B cell (primary cell): ENCODE measurements at regions not wholly inside any gene's neighbourhood (a gene's known extent, or its start where the extent isn't known, plus 50 kb on each side); places are given as distances from the start of the nearest gene placed in this dataset.

Source experiments
- ATAC-seq: fragments of 200-7000 bp; cut with Tn5 transposase; one replicate; pipeline ENCODE4 v1.10.0; 2021; ENCODE audit warnings: low read depth, mild to moderate bottlenecking, moderate number of reproducible peaks, moderate library complexity
- CTCF ChIA-PET: fragments of 350-600 bp; sonication (Branson Sonifier 250); formaldehyde crosslinking; loops from one replicate; lab custom pipeline; 2021; ENCODE audit warnings: antibody characterized with exemption, inconsistent platforms; lab: Charles Lee
- POLR2A ChIA-PET: fragments of 350-600 bp; sonication (Branson Sonifier 250); formaldehyde crosslinking; loops from one replicate; lab custom pipeline; 2021; ENCODE audit warnings: antibody characterized with exemption; lab: Charles Lee
- DNase-seq: peaks from one replicate; pipeline ENCODE4 v3.0.0; 2013
- H2AFZ ChIP-seq: 2 replicates; pipeline ENCODE4 v1.6.1; 2012; ENCODE audit warnings: mild to moderate bottlenecking, low read depth, low read length; ENCODE audit not compliant: insufficient read depth, poor library complexity, severe bottlenecking
- H3K27ac ChIP-seq, 2 donors: 1 replicate in 1 of 2; 2 replicates in 1 of 2; pipeline ENCODE4 v1.5.1; 2012 to 2013; ENCODE audit warnings: low read length in 2 of 2, mild to moderate bottlenecking in 2 of 2, moderate library complexity in 1 of 2
- H3K27me3 ChIP-seq, 4 experiments: fragments of 200-600 bp in 1 of 4; sonication (generic) in 1 of 4; replicated peaks in 1 of 4; 1 replicate in 2 of 4; 2 replicates in 2 of 4; pipeline versions ENCODE4 v1.6.1 to v1.7.0; 2013 to 2016; ENCODE audit warnings: low read length in 3 of 4, mild to moderate bottlenecking in 2 of 4, mixed read lengths in 1 of 4, moderate library complexity in 1 of 4; ENCODE audit not compliant: insufficient read depth in 4 of 4, control insufficient read depth in 3 of 4; ENCODE audit errors: control extremely low read depth in 1 of 4
- H3K36me3 ChIP-seq, 2 experiments: replicated peaks in 1 of 2; 1 replicate in 1 of 2; 2 replicates in 1 of 2; pipeline versions ENCODE4 v1.6.1 to v1.7.1; 2013; ENCODE audit warnings: low read length in 1 of 2; ENCODE audit not compliant: insufficient read depth in 2 of 2, control insufficient read depth in 1 of 2; ENCODE audit errors: control extremely low read depth in 1 of 2, extremely low read depth in 1 of 2
- H3K4me1 ChIP-seq, 2 donors: fragments of 200-600 bp in 1 of 2; sonication (generic) in 1 of 2; 1 replicate in 1 of 2; 2 replicates in 1 of 2; pipeline versions ENCODE4 v1.5.1 to v1.6.1; 2013 to 2017; ENCODE audit warnings: low read length in 2 of 2; ENCODE audit not compliant: control insufficient read depth in 2 of 2, insufficient read depth in 2 of 2
- H3K4me2 ChIP-seq: replicated peaks from 2 replicates; pipeline ENCODE3; 2012; ENCODE audit warnings: mild to moderate bottlenecking, low read depth, low read length; ENCODE audit not compliant: poor library complexity, severe bottlenecking
- H3K4me3 ChIP-seq, 5 experiments: fragments of 200-600 bp in 1 of 5; sonication (generic) in 1 of 5; 1 replicate in 3 of 5; 2 replicates in 2 of 5; pipeline versions ENCODE4 v1.5.1 to v1.7.0; 2011 to 2016; ENCODE audit warnings: low read length in 4 of 5, mild to moderate bottlenecking in 4 of 5, low read depth in 2 of 5, control low read depth in 1 of 5, moderate library complexity in 1 of 5; ENCODE audit not compliant: insufficient read depth in 1 of 5; ENCODE audit errors: control extremely low read depth in 1 of 5, extremely low read depth in 1 of 5
- H3K79me2 ChIP-seq: fragments of 200-600 bp; sonication (generic); one replicate; pipeline ENCODE4 v1.6.0; 2016; ENCODE audit warnings: low read length; ENCODE audit not compliant: control insufficient read depth, insufficient read depth
- H3K9ac ChIP-seq: fragments of 200-600 bp; sonication (generic); 2 replicates; pipeline ENCODE4 v1.6.1; 2017; ENCODE audit warnings: mild to moderate bottlenecking, low read length, moderate library complexity
- H3K9me3 ChIP-seq, 3 donors: one replicate each; pipeline versions ENCODE4 v1.6.1 to v1.7.1; 2013; ENCODE audit warnings: low read length in 2 of 3; ENCODE audit not compliant: control insufficient read depth in 2 of 3, insufficient read depth in 1 of 3; ENCODE audit errors: control extremely low read depth in 1 of 3
- H4K20me1 ChIP-seq: 2 replicates; pipeline ENCODE4 v1.6.0; 2012; ENCODE audit warnings: mild to moderate bottlenecking, low read length; ENCODE audit not compliant: insufficient read depth, control insufficient read depth, poor library complexity, severe bottlenecking
- H3K27ac Mint-ChIP-seq: one replicate; pipeline ENCODE4 v1.8.0; 2021; ENCODE audit warnings: mixed read lengths
- H3K27me3 Mint-ChIP-seq: one replicate; pipeline ENCODE4 v1.8.0; 2021; ENCODE audit warnings: mixed read lengths
- H3K4me1 Mint-ChIP-seq: one replicate; pipeline ENCODE4 v1.8.0; 2021; ENCODE audit warnings: mixed read lengths
- H3K4me3 Mint-ChIP-seq: one replicate; pipeline ENCODE4 v1.8.0; 2021; ENCODE audit warnings: mixed read lengths
- H3K9me3 Mint-ChIP-seq: one replicate; pipeline ENCODE4 v1.8.0; 2022; ENCODE audit warnings: mixed read lengths; ENCODE audit not compliant: insufficient read depth
- CTCF ChIP-seq: fragments of 200-600 bp; IDR thresholded peaks from one replicate; pipeline ENCODE4 v1.8.0; 2022; ENCODE audit warnings: antibody characterized with exemption, mild to moderate bottlenecking
- EZH2 ChIP-seq: IDR thresholded peaks from 2 replicates; pipeline ENCODE4 v1.6.1; 2012; ENCODE audit warnings: borderline replicate concordance, low read depth, mild to moderate bottlenecking, moderate library complexity, low read length; ENCODE audit not compliant: insufficient read depth, poor library complexity, severe bottlenecking
- WGBS: methylation state at CpG from one replicate; pipeline ENCODE4 v1.1.5; 2013; ENCODE audit warnings: missing lambda C conversion rate; ENCODE audit not compliant: insufficient coverage; 5-methylcytosine and 5-hydroxymethylcytosine counted together
- intact Hi-C: fragments of 100-400 bp; cut with micrococcal nuclease; formaldehyde crosslinking; loops from one replicate; pipeline ENCODE4 v1.10.0; 2022

- POLR2A ChIA-PET = no interaction called here
These were observed 140.8 kb downstream of the DDX1 start for GRCh38 chr2:15732341-15733077.

More at GRCh38 chr2:15732341-15733077, 140.8 kb downstream of the DDX1 start:
- Histone ChIP-seq H3K9me3 (no peaks in the 10 kb centered on the region), H3K36me3 (no peaks in the 10 kb centered on the region), H3K4me1 (peaks cover 16 to 20% of the 10 kb centered on the region in 2 donors), H3K27ac (no peak overlapping the region), H3K4me2 (peak overlapping the region; percentile 26), H4K20me1 (no peaks in the 10 kb centered on the region), H3K4me3 (no peak overlapping the region), H3K79me2 (no peaks in the 10 kb centered on the region), H3K9ac (no peak overlapping the region), H2AFZ (no peak overlapping the region), H3K27me3 (peaks cover 0 to 9% (median 3%) of the 10 kb centered on the region in 4 experiments)
- Mint-ChIP-seq H3K27ac (no peak overlapping the region), H3K4me1 (peaks cover 14% of the 10 kb centered on the region), H3K4me3 (no peak overlapping the region), H3K9me3 (no peaks in the 10 kb centered on the region), H3K27me3 (peaks cover 27% of the 10 kb centered on the region)
- CTCF ChIA-PET = no interaction called here
- intact Hi-C loops = no loop called here
- 70% methylated on average over 2 of the region's 7 CpGs for WGBS
- DNase-seq (peak; percentile 24), ATAC-seq (peak; percentile 57)
- TF ChIP-seq EZH2 (no peak), CTCF (no peak)
